Stimulated activated memory B cell treated with anti-CD40 and anti-IgM and Interleukin-4, amounts not matched to agents 10 μg/mL and 1 μg/mL and 100 μg/mL, for 72 hours (primary cell): ENCODE measurements at regions not wholly inside any gene's neighbourhood (a gene's known extent, or its start where the extent isn't known, plus 50 kb on each side); places are given as distances from the start of the nearest gene placed in this dataset.

Experiments
- ATAC-seq: fragments of 150-1000 bp; cut with Tn5 transposase; 2 replicates; pipeline ENCODE4 v1.10.0; 2021
- H3K27ac Mint-ChIP-seq: one replicate; pipeline ENCODE4 v1.8.0; 2022; ENCODE audit warnings: mild to moderate bottlenecking, mixed read lengths
- H3K27me3 Mint-ChIP-seq: one replicate; pipeline ENCODE4 v1.8.0; 2022; ENCODE audit warnings: mixed read lengths
- H3K36me3 Mint-ChIP-seq: one replicate; pipeline ENCODE4 v1.8.0; 2022; ENCODE audit warnings: mixed read lengths
- H3K4me1 Mint-ChIP-seq: one replicate; pipeline ENCODE4 v1.8.0; 2022; ENCODE audit warnings: mixed read lengths
- H3K4me3 Mint-ChIP-seq: one replicate; pipeline ENCODE4 v1.8.0; 2022; ENCODE audit warnings: mild to moderate bottlenecking, moderate library complexity, mixed read lengths
- H3K9me3 Mint-ChIP-seq: one replicate; pipeline ENCODE4 v1.8.0; 2022; ENCODE audit warnings: mixed read lengths

- Mint-ChIP-seq H3K27ac (no peak overlapping the region), H3K36me3 (no peaks in the 10 kb centered on the region), H3K27me3 (peaks cover 50% of the 10 kb centered on the region), H3K9me3 (no peaks in the 10 kb centered on the region), H3K4me1 (no peaks in the 10 kb centered on the region), H3K4me3 (no peak overlapping the region)
- no peak for ATAC-seq
Observed at GRCh38 chr20:4555188-4555890, 130.9 kb upstream of the PRNP start.

- H3K27me3 Mint-ChIP-seq, result peaks cover 51% of the 10 kb centered on the region
- H3K4me1 Mint-ChIP-seq, result no peaks in the 10 kb centered on the region
- H3K4me3 Mint-ChIP-seq, result no peak overlapping the region
- no peaks in the 10 kb centered on the region for H3K9me3 Mint-ChIP-seq
- no peak for ATAC-seq
- no peaks in the 10 kb centered on the region for H3K36me3 Mint-ChIP-seq
- H3K27ac Mint-ChIP-seq, result no peak overlapping the region
Observed at GRCh38 chr20:4554346-4554745, 131.9 kb upstream of the PRNP start.

GRCh38 chr20:4552075-4552640 lies 134.1 kb upstream of the PRNP start:
- no peaks in the 10 kb centered on the region for H3K4me1 Mint-ChIP-seq
- H3K36me3 Mint-ChIP-seq, result no peaks in the 10 kb centered on the region
- no peak for ATAC-seq
- no peak overlapping the region for H3K4me3 Mint-ChIP-seq
- H3K9me3 Mint-ChIP-seq, result no peaks in the 10 kb centered on the region
- H3K27ac Mint-ChIP-seq, result no peak overlapping the region
- peaks cover 32% of the 10 kb centered on the region for H3K27me3 Mint-ChIP-seq

GRCh38 chr20:4550740-4551139 lies 135.5 kb upstream of the PRNP start:
- Mint-ChIP-seq H3K27me3 (peaks cover 34% of the 10 kb centered on the region), H3K36me3 (no peaks in the 10 kb centered on the region), H3K4me1 (no peaks in the 10 kb centered on the region), H3K27ac (no peak overlapping the region), H3K9me3 (no peaks in the 10 kb centered on the region), H3K4me3 (no peak overlapping the region)
- no peak for ATAC-seq

GRCh38 chr20:4549711-4550259 lies 136.5 kb upstream of the PRNP start:
- H3K9me3 Mint-ChIP-seq, result no peaks in the 10 kb centered on the region
- H3K27me3 Mint-ChIP-seq, result peaks cover 43% of the 10 kb centered on the region
- ATAC-seq, result no peak
- no peaks in the 10 kb centered on the region for H3K36me3 Mint-ChIP-seq
- H3K27ac Mint-ChIP-seq, result no peak overlapping the region
- no peak overlapping the region for H3K4me3 Mint-ChIP-seq
- H3K4me1 Mint-ChIP-seq, result no peaks in the 10 kb centered on the region

- Mint-ChIP-seq H3K4me1 (no peaks in the 10 kb centered on the region), H3K27ac (no peak overlapping the region), H3K27me3 (peaks cover 43% of the 10 kb centered on the region), H3K9me3 (no peaks in the 10 kb centered on the region), H3K4me3 (no peak overlapping the region), H3K36me3 (no peaks in the 10 kb centered on the region)
- no peak for ATAC-seq
Observed at GRCh38 chr20:4548552-4548951, 137.7 kb upstream of the PRNP start.

- Mint-ChIP-seq H3K4me1 (no peaks in the 10 kb centered on the region), H3K4me3 (no peak overlapping the region), H3K27me3 (peaks cover 37% of the 10 kb centered on the region), H3K36me3 (no peaks in the 10 kb centered on the region), H3K9me3 (no peaks in the 10 kb centered on the region), H3K27ac (no peak overlapping the region)
- ATAC-seq, result no peak
Observed at GRCh38 chr20:4546786-4547185, 139.5 kb upstream of the PRNP start.

- no peaks in the 10 kb centered on the region for H3K4me1 Mint-ChIP-seq
- no peaks in the 10 kb centered on the region for H3K9me3 Mint-ChIP-seq
- ATAC-seq, result peak; percentile 36
- no peak overlapping the region for H3K4me3 Mint-ChIP-seq
- no peaks in the 10 kb centered on the region for H3K36me3 Mint-ChIP-seq
- H3K27me3 Mint-ChIP-seq, result peaks cover 37% of the 10 kb centered on the region
- no peak overlapping the region for H3K27ac Mint-ChIP-seq
Observed at GRCh38 chr20:4546342-4546741, 139.9 kb upstream of the PRNP start.

GRCh38 chr20:4545526-4545925 lies 140.7 kb upstream of the PRNP start:
- Mint-ChIP-seq H3K36me3 (no peaks in the 10 kb centered on the region), H3K4me1 (no peaks in the 10 kb centered on the region), H3K9me3 (no peaks in the 10 kb centered on the region), H3K27me3 (peaks cover 34% of the 10 kb centered on the region), H3K4me3 (no peak overlapping the region), H3K27ac (no peak overlapping the region)
- ATAC-seq, result no peak

GRCh38 chr20:4544765-4545164 lies 141.5 kb upstream of the PRNP start:
- Mint-ChIP-seq H3K9me3 (no peaks in the 10 kb centered on the region), H3K27ac (no peak overlapping the region), H3K4me1 (no peaks in the 10 kb centered on the region), H3K36me3 (no peaks in the 10 kb centered on the region), H3K27me3 (peaks cover 26% of the 10 kb centered on the region), H3K4me3 (no peak overlapping the region)
- no peak for ATAC-seq

- H3K27ac Mint-ChIP-seq, result no peak overlapping the region
- H3K36me3 Mint-ChIP-seq, result no peaks in the 10 kb centered on the region
- peaks cover 36% of the 10 kb centered on the region for H3K27me3 Mint-ChIP-seq
- H3K4me3 Mint-ChIP-seq, result no peak overlapping the region
- ATAC-seq, result no peak
- H3K4me1 Mint-ChIP-seq, result no peaks in the 10 kb centered on the region
- peaks cover 5% of the 10 kb centered on the region for H3K9me3 Mint-ChIP-seq
Observed at GRCh38 chr20:4542270-4542669, 144.0 kb upstream of the PRNP start.

- Mint-ChIP-seq H3K4me1 (no peaks in the 10 kb centered on the region), H3K4me3 (no peak overlapping the region), H3K27ac (no peak overlapping the region), H3K27me3 (peaks cover 34% of the 10 kb centered on the region), H3K36me3 (no peaks in the 10 kb centered on the region), H3K9me3 (peaks cover 11% of the 10 kb centered on the region)
- ATAC-seq, result no peak
Observed at GRCh38 chr20:4534315-4534714, 151.9 kb upstream of the PRNP start.

- Mint-ChIP-seq H3K27ac (no peak overlapping the region), H3K27me3 (peaks cover 34% of the 10 kb centered on the region)
- ATAC-seq, result no peak
Observed at GRCh38 chr20:4533368-4534133, 152.7 kb upstream of the PRNP start.

GRCh38 chr20:4532772-4533171 lies 153.5 kb upstream of the PRNP start:
- no peak for ATAC-seq
- Mint-ChIP-seq H3K4me3 (no peak overlapping the region), H3K27ac (no peak overlapping the region), H3K9me3 (peaks cover 17% of the 10 kb centered on the region), H3K27me3 (peaks cover 27% of the 10 kb centered on the region), H3K36me3 (peaks cover 4% of the 10 kb centered on the region), H3K4me1 (no peaks in the 10 kb centered on the region)

More at GRCh38 chr20:4533368-4534133, 152.7 kb upstream of the PRNP start:
- Mint-ChIP-seq H3K36me3 (no peaks in the 10 kb centered on the region), H3K4me3 (no peak overlapping the region), H3K4me1 (no peaks in the 10 kb centered on the region), H3K9me3 (peaks cover 16% of the 10 kb centered on the region)

GRCh38 chr20:4524792-4525191 lies 161.5 kb upstream of the PRNP start:
- H3K36me3 Mint-ChIP-seq, result peaks cover 5% of the 10 kb centered on the region
- peaks cover 22% of the 10 kb centered on the region for H3K9me3 Mint-ChIP-seq
- peaks cover 19% of the 10 kb centered on the region for H3K27me3 Mint-ChIP-seq
- no peak for ATAC-seq
- H3K4me3 Mint-ChIP-seq, result no peak overlapping the region
- no peak overlapping the region for H3K27ac Mint-ChIP-seq
- H3K4me1 Mint-ChIP-seq, result no peaks in the 10 kb centered on the region
